ENCODE measurements at regions not wholly inside any gene's neighbourhood (a gene's known extent, or its start where the extent isn't known, plus 50 kb on each side); places are given as distances from the start of the nearest gene placed in this dataset.
A peak's percentile ranks its signal among the peaks of the same experiment; 100 is the strongest.
"Not testable (repeated sequence)": the region's sequence is repeated elsewhere in the genome, so short reads cannot be mapped to it uniquely, and the experiment has no call there.

DNA sequence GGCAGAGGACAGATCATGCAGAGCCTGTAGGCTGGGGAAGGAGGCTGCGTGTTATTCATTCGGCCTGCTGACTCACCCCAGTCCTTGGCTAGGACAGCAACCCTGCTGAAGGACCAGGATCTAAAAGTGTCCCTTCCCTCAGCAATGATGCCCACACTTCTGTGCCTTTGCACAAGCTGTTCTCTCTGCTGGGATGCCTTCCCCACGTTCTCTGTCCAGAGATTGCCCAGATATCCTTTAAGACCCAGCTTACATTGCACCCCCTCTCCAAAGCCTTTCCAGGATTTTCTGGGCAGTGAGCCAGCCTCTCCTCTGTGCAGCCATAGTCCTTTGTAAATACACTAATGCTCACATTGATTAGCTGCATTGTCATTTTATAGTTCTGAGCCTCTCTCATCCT, 99.3 kb upstream of the CHD6 start:
- no peak for DNase-seq (ENCODE audit: low spot score)

DNA sequence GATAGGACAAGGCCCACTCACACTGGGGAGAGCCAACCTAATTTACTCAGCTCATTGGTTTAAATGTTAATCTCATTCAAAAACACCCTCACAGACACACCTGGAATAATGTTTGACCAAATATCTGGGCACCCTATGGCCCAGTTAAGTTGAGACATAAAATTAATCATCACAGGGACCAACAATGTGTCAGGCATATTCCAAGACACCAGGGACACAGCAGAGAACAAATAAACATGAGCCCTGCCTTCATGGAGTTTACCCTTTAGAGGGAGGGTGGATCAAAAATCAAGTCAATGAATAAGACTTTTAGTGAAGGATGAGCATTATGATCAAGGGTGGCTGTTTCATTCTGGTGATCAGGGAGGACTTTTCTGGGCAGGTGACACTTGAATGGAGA, 98.7 kb upstream of the CHD6 start:
- DNase-seq (ENCODE audit: low spot score), result no peak

DNA sequence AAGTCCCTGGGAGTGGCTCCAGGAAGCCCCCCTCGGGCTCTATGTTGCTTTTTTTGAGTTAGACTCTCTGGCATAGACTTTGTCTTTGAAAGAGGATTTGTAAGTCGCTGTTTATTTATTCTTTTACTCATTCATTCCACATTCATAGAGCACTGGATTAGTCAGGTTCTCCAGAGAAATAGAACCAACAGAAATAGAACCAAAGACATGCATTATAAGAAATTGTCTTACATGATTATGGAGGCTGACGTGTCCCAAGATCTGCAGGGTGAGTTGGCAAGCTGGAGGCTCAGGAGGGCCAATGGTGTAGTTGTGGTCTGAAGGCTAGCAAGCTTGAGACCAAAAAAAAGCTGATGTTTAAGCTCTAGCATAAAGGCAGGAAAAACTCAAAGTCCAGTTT, 98.3 kb upstream of the CHD6 start:
- DNase-seq (ENCODE audit: low spot score), result no peak

DNA sequence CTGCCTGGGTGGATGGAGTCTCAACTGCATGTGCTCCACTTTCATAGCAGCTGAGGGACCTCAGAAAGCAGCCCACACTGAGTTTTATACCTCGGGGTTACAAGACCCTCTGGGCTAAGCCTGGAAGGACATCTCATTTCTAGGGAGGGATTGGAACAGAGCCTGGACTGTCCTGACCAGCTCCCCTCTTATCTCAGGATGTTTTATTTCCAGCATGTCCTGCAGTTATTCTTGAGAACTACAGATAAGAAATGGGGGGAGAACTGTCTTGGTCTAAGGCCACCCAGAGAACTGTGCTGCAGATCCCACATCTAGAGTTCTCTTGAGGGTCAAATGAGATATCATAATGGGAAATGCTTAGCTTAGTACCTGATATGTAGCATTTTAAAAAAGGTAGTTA, 97.3 kb upstream of the CHD6 start:
- no peak for DNase-seq (ENCODE audit: low spot score)

DNA sequence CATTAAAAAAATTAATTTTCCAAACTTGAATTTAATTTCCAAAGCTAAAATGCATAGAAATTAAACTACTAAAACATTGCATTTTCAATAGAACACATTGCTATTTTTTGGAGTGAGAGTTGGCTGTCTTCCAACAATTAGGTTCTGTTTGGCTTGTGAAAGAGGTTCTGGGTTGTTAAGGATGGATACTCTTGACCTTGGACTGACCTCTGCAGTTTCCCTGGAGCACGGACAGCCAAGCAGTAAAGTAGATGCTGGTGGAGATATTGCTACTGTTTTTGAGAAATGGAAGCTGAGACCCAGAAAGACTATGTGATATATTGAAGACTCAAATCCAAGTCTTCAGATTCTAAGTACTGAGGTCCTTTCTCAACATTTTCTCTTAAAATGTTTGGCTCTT, 95.9 kb upstream of the CHD6 start:
- no peak for DNase-seq (ENCODE audit: low spot score)

DNA sequence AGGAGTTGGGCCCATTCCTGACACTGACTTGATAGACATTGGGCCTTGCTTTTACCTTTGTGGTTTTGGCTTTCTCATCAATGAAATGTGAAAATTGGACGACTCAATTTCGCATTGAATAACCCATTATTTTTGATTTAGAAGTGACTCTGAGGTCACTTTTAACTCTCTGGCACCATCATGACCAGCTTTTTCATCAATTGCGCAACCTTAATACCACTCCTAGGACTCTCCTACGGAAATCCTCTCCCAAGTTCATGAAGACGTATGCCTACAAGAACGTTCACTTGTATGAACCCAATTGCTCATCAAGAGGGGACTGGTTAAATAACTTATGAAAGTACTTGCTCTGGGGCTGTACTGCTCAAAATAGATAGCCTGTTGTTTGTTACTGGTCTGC, 86.7 kb upstream of the CHD6 start:
- DNase-seq (ENCODE audit: low spot score), result no peak

DNA sequence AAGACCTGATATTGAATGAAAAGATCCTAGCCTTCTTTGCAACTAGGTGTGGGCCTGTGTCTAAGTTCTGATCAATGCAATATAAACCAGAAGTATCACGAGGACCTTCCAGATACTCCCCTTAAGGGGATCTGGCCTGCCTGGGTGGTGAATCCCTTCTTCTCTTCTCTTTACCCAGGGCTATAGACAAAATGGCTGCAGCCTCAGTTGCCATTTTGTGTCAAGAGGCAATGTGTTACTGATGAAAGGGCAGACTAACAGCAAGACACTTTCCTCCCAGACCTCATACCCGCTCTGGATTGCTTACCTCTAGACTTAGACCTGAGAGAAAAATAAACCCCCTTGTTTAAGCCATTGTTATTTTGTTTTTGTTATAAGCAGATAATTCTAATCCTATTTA, 84.5 kb upstream of the CHD6 start:
- DNase-seq (ENCODE audit: low spot score), result no peak

DNA sequence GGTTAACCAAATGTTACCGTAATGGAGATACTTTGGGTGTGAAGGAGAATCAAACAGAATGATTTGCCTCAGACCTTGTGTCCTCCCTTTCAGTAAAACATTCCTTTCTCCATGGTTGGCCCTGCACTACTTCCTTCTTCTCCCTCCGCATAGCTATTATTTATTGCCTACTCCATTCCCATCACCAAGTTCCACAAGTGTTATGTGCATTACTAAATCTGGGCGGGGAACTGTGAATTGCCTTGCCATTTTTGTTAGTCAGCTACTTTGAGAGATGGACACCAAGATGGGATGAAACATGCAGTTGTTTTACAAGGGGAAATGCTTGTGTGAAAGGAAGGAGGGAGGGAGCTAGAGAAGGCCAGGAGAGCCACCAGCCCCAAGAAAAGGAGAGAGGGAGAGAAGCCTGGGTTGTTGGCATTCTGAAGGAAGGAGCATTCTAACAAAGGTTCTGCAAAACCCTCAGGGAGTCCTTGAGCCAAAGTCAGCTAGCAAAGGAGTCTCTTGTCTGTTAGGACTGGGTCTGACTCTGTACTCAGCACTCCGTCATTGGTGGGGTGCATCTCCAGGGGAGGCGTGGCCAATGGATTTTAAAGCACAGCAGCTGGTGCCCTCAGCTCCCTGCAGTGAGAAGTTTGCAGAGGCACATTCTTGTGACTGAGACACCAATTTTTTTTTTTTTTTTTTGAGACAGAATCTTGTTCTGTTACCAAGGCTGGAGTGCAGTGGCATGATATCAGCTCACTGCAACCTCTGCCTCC, 83.6 kb upstream of the CHD6 start:
- no peak for DNase-seq (ENCODE audit: low spot score)

DNA sequence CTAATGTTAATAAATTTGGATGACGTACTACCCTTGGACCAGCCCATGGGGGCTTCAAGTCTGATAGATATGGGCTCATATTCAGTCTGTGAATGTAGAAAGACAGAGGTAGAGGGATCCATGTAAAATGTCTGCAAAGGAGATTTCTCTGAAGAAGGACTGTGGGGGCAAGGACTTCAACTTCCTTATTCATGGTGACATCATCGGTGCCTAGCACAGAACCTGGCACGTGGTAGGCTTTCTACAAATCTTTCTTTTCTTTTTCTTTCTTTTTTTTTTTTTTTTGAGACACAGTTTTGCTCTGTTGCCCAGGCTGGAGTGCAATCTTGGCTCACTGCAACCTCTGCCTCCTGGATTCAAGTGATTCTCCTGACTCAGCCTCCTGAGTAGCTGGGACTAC, 81.5 kb upstream of the CHD6 start:
- DNase-seq (ENCODE audit: low spot score), result not testable (repeated sequence)

DNA sequence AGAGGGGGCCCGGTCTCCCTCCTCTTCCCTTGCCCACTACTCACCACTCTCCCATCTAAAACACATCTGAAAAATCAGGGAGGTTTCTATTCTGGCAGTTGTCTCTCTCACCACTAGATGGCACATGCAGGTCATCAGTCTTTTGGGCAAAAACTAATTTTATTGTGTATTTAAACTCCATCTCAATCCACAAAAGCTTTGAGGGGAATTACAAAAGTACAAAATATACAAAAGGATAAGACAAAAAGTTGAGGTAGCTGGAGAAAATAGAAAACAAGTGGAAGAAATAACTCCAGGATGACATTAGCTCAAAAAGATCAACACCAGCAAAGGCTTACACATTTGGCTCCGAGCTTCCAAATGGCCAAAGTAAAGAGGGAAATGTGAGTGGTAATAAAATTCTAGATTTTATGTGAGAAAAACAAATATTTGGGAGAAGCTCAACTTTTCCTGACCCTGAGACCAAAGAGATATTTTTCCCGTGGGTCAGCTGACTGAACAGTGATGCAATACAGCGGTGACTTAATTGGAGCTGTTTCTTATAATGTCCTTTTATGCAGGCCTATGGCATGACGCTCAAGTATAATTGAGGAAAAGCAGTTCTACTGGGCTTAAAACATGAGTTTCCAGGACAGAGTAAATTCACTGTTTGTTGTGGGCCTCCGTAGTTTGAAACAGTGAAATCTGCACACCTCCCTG, 79.8 kb upstream of the CHD6 start:
- no peak for DNase-seq (ENCODE audit: low spot score)

DNA sequence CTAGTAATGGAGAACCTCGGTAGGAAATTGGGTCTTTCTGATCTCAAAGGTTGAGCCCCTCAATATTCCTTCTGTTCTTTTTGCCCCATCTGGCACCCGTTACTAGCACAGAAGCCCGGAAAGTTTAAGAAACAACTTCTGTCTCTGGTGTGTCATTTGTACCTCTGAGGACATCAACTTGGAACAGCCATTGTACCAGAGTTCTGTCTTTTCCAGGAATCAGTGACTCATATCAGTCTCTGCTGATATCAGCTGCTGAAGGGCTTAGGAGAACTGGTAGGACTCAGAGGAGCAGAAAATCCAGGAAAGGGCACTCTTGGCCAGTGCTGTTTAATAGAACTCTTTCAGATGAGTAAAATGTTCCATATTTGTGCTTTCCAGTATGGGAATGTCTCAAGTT, 78.3 kb upstream of the CHD6 start:
- DNase-seq (ENCODE audit: low spot score), result no peak

DNA sequence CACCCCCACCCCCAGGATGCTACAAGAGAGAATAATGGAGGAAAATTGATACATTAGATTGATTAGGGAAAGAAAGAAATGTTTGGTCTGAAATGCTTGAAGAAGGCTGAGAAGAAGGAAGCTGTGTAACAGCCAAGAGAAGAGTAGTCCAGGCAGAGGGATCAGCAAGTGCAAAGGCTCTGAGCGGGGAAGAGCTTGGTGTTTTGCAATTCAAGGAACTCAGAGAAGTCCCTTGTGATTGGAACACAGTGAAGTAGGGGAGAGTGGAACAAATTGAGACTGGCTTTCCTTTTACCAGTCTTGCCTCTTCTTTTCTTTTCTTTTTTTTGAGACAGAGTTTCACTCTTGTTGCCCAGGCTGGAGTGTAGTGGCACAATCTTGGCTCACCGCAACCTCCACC, 76.6 kb upstream of the CHD6 start:
- no peak for DNase-seq (ENCODE audit: low spot score)

DNA sequence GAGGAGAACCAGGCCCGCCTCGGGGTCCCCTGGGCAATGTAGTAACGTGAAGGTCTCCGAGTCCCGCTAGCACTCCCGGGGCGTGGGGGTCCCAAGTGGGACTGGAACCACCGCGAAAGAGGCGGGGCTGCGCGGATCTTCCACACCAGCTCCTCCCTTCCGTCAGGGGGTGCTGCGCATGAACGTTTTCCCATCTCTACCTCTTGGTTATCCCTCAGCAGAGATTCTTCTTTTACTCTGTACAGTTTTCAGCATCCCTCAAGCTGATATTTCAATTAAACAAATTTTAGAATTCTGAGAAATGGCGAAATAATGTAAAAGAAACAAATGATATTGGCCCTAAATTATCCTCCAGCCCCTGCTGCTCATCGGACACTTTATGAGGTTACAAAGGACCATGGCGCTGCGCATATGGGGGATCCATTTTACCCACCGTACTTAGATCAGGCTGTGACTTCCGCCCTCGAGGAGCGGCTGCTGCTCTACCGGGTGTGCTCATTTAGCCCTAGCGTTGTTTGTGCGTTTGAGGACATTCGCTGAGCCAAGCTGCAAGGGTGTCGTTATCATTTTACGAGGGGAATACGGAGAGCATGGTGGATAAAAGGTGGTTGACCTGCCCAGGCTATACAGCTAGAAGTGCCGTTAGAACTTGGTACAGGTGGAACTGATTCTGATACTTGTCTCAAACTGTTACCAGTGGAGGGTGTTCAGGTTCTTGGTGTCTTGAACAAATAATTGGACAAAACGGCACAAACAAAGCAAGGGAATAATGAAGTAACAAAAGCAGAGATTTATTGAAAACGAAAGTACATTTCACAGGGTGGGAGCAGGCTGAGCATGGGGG, 75.2 kb upstream of the CHD6 start:
- DNase-seq (ENCODE audit: low spot score), result peak; percentile 91

DNA sequence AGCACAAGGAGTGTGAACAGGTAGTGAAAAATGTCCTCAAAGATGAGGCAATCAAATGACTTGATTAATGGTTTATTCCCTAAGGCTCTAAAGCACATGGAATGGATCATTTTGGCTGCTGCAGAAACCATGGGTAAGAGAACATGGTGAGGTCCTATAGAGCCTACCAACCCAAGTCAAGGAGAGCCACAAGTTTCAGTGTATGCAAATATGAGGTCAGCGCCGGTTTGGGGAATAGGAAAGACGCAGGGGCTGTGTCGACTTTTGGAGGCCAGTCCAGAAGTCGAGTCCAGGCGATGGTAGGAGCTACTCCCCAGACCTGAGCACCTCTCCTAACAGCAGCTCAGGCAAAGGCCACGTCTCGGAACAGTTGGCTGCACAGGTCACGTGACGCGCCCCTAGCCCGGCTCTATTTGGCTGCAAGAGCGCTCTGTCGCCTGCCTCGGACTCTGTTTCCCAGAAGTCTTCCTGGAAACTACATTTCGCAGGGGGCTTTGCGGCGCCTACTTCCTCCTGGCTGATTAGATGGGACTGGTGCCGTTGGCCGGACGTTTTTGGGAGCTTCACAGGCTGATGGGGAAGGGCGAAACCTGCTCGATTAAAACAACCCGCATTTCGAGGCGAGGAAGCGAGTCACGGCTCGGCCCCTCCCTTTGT, 74.4 kb upstream of the CHD6 start:
- peak; percentile 85 for DNase-seq (ENCODE audit: low spot score)

DNA sequence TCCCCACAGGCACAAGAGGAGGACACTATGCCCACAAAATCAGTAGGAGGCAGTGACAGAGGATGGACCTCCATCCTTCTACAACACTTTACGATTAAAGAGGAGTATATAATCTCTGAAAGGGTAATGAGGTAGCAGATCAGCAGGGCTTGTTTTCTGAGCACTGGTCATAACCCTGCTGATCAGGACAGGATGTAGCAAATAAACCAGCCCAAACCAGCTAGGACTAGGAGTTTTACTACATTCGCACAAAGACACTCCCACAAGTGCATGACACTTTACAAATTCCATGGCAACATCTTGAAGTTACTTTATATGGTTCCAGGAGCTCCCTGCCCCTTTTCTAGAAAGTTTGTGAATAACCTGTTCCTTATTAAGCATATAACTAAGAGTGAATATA, 73.3 kb upstream of the CHD6 start:
- no peak for DNase-seq (ENCODE audit: low spot score)

DNA sequence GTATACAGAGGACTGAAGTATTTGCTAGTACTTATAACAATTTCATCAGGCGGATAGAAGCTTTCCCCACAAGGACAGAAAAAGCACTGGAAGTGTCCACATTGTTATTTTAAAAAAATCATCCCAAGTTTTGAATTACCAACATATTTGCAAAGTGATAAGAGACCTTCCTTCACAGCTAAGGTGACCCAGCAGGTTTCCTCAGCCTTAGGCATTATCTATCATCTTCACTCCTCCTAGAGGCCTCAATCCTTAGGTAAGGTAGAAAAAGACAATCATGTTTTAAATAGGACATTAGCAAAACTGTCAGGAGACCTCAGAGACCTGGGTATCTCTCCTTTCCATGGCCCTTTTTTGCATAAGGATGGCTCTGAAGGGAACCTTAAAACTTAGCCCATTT, 72.5 kb upstream of the CHD6 start:
- DNase-seq (ENCODE audit: low spot score), result no peak

DNA sequence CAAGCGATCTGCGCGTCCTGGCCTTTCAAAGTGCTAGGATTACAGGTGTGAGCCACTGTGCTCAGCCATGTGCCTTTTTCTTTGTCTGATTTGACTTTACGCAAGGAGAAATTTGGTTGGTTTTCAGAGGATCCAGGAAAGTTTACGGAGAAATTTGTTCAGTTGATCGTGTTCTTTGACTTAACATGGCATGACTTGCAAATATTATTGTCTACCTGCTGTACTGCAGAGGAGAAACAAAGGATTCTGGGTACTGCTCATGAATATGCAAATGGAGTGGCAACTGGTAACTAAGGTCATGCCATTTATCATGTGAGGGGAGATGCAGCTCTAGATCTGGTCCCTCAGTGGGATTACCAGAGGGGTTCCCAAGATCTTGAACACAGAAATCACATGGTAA, 68.8 kb upstream of the CHD6 start:
- DNase-seq (ENCODE audit: low spot score), result no peak

DNA sequence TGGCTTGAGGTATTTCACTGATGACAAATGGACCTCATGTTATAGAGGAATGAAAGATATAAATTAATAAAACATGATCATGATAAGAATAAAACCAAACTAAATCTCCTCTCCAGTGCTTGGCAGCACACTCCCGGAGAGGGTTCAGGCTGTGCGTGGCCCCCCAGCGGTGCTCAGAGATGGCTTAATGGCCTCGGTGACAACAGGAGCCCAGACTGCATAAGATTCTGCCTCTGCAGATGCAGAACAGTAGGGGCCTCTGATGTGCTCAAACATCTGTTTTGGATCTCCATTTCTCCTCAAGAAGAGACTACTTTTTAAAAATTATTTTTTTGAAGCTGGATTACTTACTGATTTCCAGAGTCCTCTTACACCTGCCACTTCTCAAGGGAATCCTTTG, 67.0 kb upstream of the CHD6 start:
- DNase-seq (ENCODE audit: low spot score), result not testable (repeated sequence)

DNA sequence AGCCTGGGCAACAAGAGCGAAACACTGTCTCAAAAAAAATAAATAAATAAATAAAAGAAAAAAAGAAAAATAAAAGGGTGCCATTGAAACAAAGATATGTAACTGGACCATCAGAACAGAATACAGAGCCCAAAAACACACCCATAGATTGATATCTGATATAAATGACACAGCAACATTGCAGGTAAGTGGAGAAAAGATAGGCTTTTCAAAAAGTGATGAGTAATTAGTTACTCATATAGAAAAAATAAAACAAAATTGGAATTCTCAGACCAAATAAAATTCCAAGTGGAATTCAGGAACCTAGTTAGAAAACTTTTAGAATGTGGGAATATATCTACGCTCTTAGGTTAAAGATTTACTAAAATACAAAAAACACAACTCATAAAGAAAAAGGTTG, 60.6 kb upstream of the CHD6 start:
- DNase-seq (ENCODE audit: low spot score), result no peak

DNA sequence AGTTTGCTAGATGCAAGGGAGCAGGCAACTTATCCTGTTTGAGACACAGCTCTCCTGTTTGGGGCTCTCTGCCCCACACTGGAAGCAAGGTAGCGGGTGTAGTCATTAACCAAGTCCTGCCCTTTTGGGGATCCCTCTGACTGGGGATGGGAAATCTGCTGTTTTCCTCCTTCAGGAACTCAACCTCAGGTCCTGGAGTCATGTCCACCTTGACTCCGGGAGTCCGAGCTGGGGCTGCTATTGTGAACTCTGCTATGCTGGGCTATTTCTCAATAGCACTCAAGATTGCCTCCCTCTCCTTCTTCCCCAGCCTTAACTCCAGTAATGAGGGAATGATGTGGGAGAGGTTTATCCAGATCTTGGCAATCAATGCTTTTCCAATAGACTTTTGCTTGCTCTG, 54.1 kb upstream of the CHD6 start:
- DNase-seq (ENCODE audit: low spot score), result no peak

DNA sequence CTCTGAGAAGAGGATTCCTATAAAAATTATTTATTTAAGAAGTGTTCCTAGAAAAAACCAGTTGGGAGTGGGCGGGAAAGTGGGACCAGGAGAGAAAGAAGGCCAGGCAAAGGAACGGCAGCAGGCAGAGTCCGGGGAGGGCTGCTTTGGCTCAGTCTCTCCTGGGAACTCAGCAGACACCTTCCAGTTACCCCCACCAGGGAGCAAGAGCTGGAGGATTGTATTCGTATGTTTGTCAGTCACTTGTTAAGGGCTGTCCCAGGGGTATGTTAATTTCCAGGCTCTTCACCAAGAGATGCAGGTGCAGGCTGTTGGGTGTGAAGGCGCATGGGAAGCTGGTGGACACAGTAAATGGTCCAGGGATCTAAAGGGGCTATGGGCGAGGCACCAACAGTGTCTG, 53.0 kb upstream of the CHD6 start:
- no peak for DNase-seq (ENCODE audit: low spot score)

DNA sequence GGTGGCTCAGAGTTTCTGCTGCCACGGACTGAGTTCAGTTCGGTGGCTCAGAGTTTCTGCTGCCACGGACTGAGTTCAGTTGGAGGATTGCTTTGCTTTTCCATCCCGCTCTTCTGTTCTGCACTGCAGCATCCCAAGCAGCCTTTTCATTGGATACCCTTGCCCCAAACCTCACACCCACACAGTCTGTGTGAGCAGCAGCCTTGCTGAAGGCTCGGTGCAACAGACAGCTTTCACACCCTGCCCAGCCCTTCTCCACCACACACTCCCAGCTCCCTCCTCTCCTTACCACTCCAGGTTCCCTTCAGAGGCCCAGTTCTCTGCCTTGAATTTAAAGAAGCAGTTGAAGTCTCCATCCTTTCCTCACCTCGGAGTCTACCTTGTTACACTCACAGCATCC, 52.5 kb upstream of the CHD6 start:
- DNase-seq (ENCODE audit: low spot score), result no peak

Data from globus pallidus (tissue), 1 donor.